ENCODE measurements at regions not wholly inside any gene's neighbourhood (a gene's known extent, or its start where the extent isn't known, plus 50 kb on each side); places are given as distances from the start of the nearest gene placed in this dataset.
"Not testable (repeated sequence)": the region's sequence is repeated elsewhere in the genome, so short reads cannot be mapped to it uniquely, and the experiment has no call there.

GRCh38 chr9:30942852-30943251, 1441.6 kb upstream of the ACO1 start:
- not testable (repeated sequence) for TF ChIP-seq CTCF (conservative IDR thresholded peaks at IDR 0.05 in 1 of 2, IDR thresholded peaks at IDR 0.05 in 1 of 2; ENCODE audit: extremely low read depth in 1 of 2, insufficient read depth in 1 of 2, low read depth in 1 of 2, low read length in 2 of 2); EZH2 (IDR thresholded peaks at IDR 0.05; ENCODE audit: borderline replicate concordance, low read length)

All from mammary epithelial cell (primary cell).